Sigmoid colon (tissue), 6 donors: ENCODE measurements at regions not wholly inside any gene's neighbourhood (a gene's known extent, or its start where the extent isn't known, plus 50 kb on each side); places are given as distances from the start of the nearest gene placed in this dataset.
"Not testable (repeated sequence)": the region's sequence is repeated elsewhere in the genome, so short reads cannot be mapped to it uniquely, and the experiment has no call there.

ENCODE experiments used
- DNase-seq: peaks from one replicate; pipeline ENCODE4 v3.0.0-alpha.2; 2019
- H3K27ac ChIP-seq, 4 donors: fragments of 200-600 bp; sonication (generic); one replicate each; pipeline ENCODE4 v1.5.1; 2016 to 2019; ENCODE audit warnings: mild to moderate bottlenecking in 1 of 4
- H3K27me3 ChIP-seq, 3 donors: fragments of 200-600 bp; sonication (generic); one replicate each; pipeline ENCODE4 v1.5.1; 2019; ENCODE audit warnings: mild to moderate bottlenecking in 1 of 3
- H3K36me3 ChIP-seq, 4 donors: fragments of 200-600 bp; sonication (generic); one replicate each; pipeline ENCODE4 v1.5.1; 2016 to 2019
- H3K4me1 ChIP-seq, 4 donors: fragments of 200-600 bp; sonication (generic); one replicate each; pipeline ENCODE4 v1.5.1; 2017 to 2019
- H3K4me3 ChIP-seq, 4 donors: fragments of 200-600 bp; sonication (generic); one replicate each; pipeline ENCODE4 v1.5.1; 2017 to 2019; ENCODE audit warnings: mild to moderate bottlenecking in 2 of 4, moderate library complexity in 1 of 4
- H3K9me3 ChIP-seq, 4 donors: fragments of 200-600 bp in 3 of 4; sonication (generic) in 3 of 4; one replicate each; pipeline versions ENCODE4 v1.5.1 to v1.6.1; 2013 to 2019
- EP300 ChIP-seq, 4 donors: sonication (generic); formaldehyde crosslinking; IDR thresholded peaks; one replicate each; pipeline ENCODE4 v1.6.1; 2017; ENCODE audit warnings: antibody characterized with exemption in 4 of 4
- POLR2A ChIP-seq, 2 donors: fragments of 450-650 bp; IDR thresholded peaks; one replicate each; pipeline ENCODE4 v1.6.1; 2016; ENCODE audit warnings: antibody characterized with exemption in 2 of 2, mild to moderate bottlenecking in 2 of 2, moderate library complexity in 2 of 2
- POLR2AphosphoS5 ChIP-seq, 4 donors: sonication (generic); formaldehyde crosslinking; IDR thresholded peaks; one replicate each; pipeline ENCODE4 v1.6.1; 2017; ENCODE audit warnings: antibody characterized with exemption in 4 of 4
- WGBS, 2 donors: extraction: QIAGEN DNeasy Blood & Tissue Kit; methylation state at CpG; one replicate each; pipeline ENCODE4 v1.1.7; 2013; 5-methylcytosine and 5-hydroxymethylcytosine counted together
- intact Hi-C: fragments of 100-400 bp; cut with DNase I; formaldehyde crosslinking; loops from one replicate; pipeline ENCODE4 v1.15.1; 2023
- TF ChIP-seq, protein P1 (sequence below), 4 experiments: fragments of 450-650 bp in 3 of 4; fragments of 200-600 bp in 1 of 4; IDR thresholded peaks; one replicate each; pipeline ENCODE4 v1.5.1; 2016 to 2019; ENCODE audit warnings: antibody characterized with exemption in 4 of 4, mild to moderate bottlenecking in 3 of 4, moderate library complexity in 2 of 4
- donor health status: healthy with polysubstance abuse.
- donor health status: healthy.

- Histone ChIP-seq H3K4me1 (no peaks in the 10 kb centered on the region), H3K27ac (no peak overlapping the region), H3K4me3 (no peak overlapping the region), H3K9me3 (no peaks in the 10 kb centered on the region), H3K27me3 (no peaks in the 10 kb centered on the region), H3K36me3 (no peaks in the 10 kb centered on the region)
- TF ChIP-seq POLR2A (IDR thresholded peaks at IDR 0.05) (no peak), POLR2AphosphoS5 (IDR thresholded peaks at IDR 0.05) (no peak), EP300 (IDR thresholded peaks at IDR 0.05) (no peak)
- TF ChIP-seq, protein P1, sequence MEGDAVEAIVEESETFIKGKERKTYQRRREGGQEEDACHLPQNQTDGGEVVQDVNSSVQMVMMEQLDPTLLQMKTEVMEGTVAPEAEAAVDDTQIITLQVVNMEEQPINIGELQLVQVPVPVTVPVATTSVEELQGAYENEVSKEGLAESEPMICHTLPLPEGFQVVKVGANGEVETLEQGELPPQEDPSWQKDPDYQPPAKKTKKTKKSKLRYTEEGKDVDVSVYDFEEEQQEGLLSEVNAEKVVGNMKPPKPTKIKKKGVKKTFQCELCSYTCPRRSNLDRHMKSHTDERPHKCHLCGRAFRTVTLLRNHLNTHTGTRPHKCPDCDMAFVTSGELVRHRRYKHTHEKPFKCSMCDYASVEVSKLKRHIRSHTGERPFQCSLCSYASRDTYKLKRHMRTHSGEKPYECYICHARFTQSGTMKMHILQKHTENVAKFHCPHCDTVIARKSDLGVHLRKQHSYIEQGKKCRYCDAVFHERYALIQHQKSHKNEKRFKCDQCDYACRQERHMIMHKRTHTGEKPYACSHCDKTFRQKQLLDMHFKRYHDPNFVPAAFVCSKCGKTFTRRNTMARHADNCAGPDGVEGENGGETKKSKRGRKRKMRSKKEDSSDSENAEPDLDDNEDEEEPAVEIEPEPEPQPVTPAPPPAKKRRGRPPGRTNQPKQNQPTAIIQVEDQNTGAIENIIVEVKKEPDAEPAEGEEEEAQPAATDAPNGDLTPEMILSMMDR (IDR thresholded peaks at IDR 0.05): no peak
- intact Hi-C loops: no loop called here
- no peak for DNase-seq
- 13 to 62% methylated on average over 2 of the region's 2 CpGs for WGBS, 2 donors
These were observed 1177.5 kb downstream of the NSUN3 start for GRCh38 chr3:95240395-95240794.

- H3K9me3 ChIP-seq, H3K27ac ChIP-seq, H3K4me1 ChIP-seq, H3K36me3 ChIP-seq, intact Hi-C loops, H3K27me3 ChIP-seq, H3K4me3 ChIP-seq, DNase-seq: not testable (repeated sequence)
- WGBS, 2 donors: 91 to 93% methylated on average over 9 of the region's 9 CpGs
These were observed 1178.4 kb downstream of the NSUN3 start for GRCh38 chr3:95241256-95241655.

GRCh38 chr3:95246413-95246812 is 1183.6 kb downstream of the NSUN3 start:
- Histone ChIP-seq H3K36me3 (no peaks in the 10 kb centered on the region), H3K4me3 (no peak overlapping the region), H3K4me1 (no peaks in the 10 kb centered on the region), H3K9me3 (no peaks in the 10 kb centered on the region), H3K27me3 (no peaks in the 10 kb centered on the region), H3K27ac (no peak overlapping the region)
- WGBS, 2 donors: 86 to 87% methylated on average over 5 of the region's 5 CpGs
- no peak for TF ChIP-seq POLR2A (IDR thresholded peaks at IDR 0.05)
- TF ChIP-seq EP300 (IDR thresholded peaks at IDR 0.05): no peak
- DNase-seq: no peak
- intact Hi-C loops: no loop called here

DNA sequence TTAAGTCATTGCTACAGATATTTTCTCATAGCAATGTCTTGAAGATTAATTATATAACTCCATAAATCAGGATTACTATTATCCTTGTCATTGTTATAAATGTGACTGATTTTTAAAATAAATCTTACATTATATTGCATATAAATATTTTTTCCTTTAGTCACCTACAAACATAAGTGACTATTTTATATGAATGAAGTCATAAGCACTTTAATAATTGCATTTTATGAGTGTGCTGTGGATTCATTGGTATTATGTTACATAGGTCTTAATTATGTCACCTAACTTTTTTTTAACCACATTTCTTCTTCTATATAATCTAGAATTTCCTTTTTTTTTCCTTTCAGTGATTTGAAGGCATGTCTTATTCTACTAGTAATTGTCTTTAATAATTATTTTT is 1191.2 kb downstream of the NSUN3 start:
- H3K27me3 ChIP-seq: no peaks in the 10 kb centered on the region
- H3K27ac ChIP-seq: no peak overlapping the region
- no peaks in the 10 kb centered on the region for H3K36me3 ChIP-seq
- no peak overlapping the region for H3K4me3 ChIP-seq
- DNase-seq: no peak
- no peaks in the 10 kb centered on the region for H3K4me1 ChIP-seq
- TF ChIP-seq POLR2AphosphoS5 (IDR thresholded peaks at IDR 0.05): no peak
- TF ChIP-seq, protein P1 (IDR thresholded peaks at IDR 0.05): no peak
- no peak for TF ChIP-seq POLR2A (IDR thresholded peaks at IDR 0.05)
- TF ChIP-seq EP300 (IDR thresholded peaks at IDR 0.05): no peak
- no peaks in the 10 kb centered on the region for H3K9me3 ChIP-seq
- intact Hi-C loops: no loop called here

DNA sequence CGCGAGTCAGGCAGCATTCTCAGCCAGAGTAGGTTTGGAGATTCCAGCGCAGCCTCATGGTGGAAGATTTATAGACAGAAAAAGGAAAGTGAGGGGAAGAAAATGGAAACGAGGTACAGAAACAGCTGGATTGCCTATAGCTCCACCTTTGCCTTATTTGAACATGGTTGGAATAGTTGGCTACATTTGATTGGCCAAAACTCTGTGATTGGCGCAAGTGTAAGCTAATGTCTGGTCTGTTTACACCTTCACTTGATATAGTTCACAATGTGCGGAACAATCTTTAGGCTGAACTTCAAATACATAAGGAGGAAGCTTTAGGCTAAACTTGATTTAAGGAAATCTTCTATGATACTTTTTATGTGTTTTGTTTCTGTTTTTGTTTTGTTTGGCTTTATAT is 1191.9 kb downstream of the NSUN3 start:
- intact Hi-C loops: no loop called here
- TF ChIP-seq POLR2A (IDR thresholded peaks at IDR 0.05) (no peak), POLR2AphosphoS5 (IDR thresholded peaks at IDR 0.05) (no peak), EP300 (IDR thresholded peaks at IDR 0.05) (no peak)
- TF ChIP-seq, protein P1 (IDR thresholded peaks at IDR 0.05): no peak
- DNase-seq: no peak
- H3K27me3 ChIP-seq: no peaks in the 10 kb centered on the region
- H3K9me3 ChIP-seq: no peaks in the 10 kb centered on the region
- H3K36me3 ChIP-seq: no peaks in the 10 kb centered on the region
- no peak overlapping the region for H3K27ac ChIP-seq
- WGBS, 2 donors: 87 to 89% methylated on average over 6 of the region's 6 CpGs
- no peaks in the 10 kb centered on the region for H3K4me1 ChIP-seq
- H3K4me3 ChIP-seq: no peak overlapping the region

- intact Hi-C loops: no loop called here
- no peak overlapping the region for H3K27ac ChIP-seq
- 75 to 79% methylated on average over 3 of the region's 3 CpGs for WGBS, 2 donors
- DNase-seq: no peak
- H3K27me3 ChIP-seq: no peaks in the 10 kb centered on the region
- no peak for TF ChIP-seq POLR2AphosphoS5 (IDR thresholded peaks at IDR 0.05)
- no peak for TF ChIP-seq POLR2A (IDR thresholded peaks at IDR 0.05)
- TF ChIP-seq, protein P1 (IDR thresholded peaks at IDR 0.05): no peak
- no peak for TF ChIP-seq EP300 (IDR thresholded peaks at IDR 0.05)
- no peaks in the 10 kb centered on the region for H3K9me3 ChIP-seq
- no peaks in the 10 kb centered on the region for H3K4me1 ChIP-seq
- no peak overlapping the region for H3K4me3 ChIP-seq
- H3K36me3 ChIP-seq: no peaks in the 10 kb centered on the region
These were observed 1202.3 kb downstream of the NSUN3 start for GRCh38 chr3:95265129-95265528.
